CMK (cell line): ENCODE measurements at regions not wholly inside any gene's neighbourhood (a gene's known extent, or its start where the extent isn't known, plus 50 kb on each side); places are given as distances from the start of the nearest gene placed in this dataset.
"Not testable (repeated sequence)": the region's sequence is repeated elsewhere in the genome, so short reads cannot be mapped to it uniquely, and the experiment has no call there.

Experiments used
- DNase-seq: peaks from one replicate; pipeline ENCODE4 v3.0.0-alpha.2; 2010; ENCODE audit warnings: low read depth

- no peak for DNase-seq
These were observed 404.9 kb downstream of the CPS1 start for GRCh38 chr2:210961249-210961648.

GRCh38 chr2:210963386-210963785, 407.0 kb downstream of the CPS1 start:
- DNase-seq: no peak

- no peak for DNase-seq
These were observed 407.9 kb downstream of the CPS1 start for GRCh38 chr2:210964141-210964764.

GRCh38 chr2:210965472-210965871, 409.1 kb downstream of the CPS1 start:
- DNase-seq: no peak

- no peak for DNase-seq
These were observed 409.9 kb downstream of the CPS1 start for GRCh38 chr2:210966330-210966729.

GRCh38 chr2:210971431-210971830, 415.0 kb downstream of the CPS1 start:
- DNase-seq: no peak

GRCh38 chr2:210986806-210987205, 430.4 kb downstream of the CPS1 start:
- DNase-seq: not testable (repeated sequence)

GRCh38 chr2:210991107-210991506, 434.7 kb downstream of the CPS1 start:
- no peak for DNase-seq

GRCh38 chr2:210994104-210994503, 437.7 kb downstream of the CPS1 start:
- no peak for DNase-seq

GRCh38 chr2:210997373-210997772, 441.0 kb downstream of the CPS1 start:
- no peak for DNase-seq

GRCh38 chr2:210998334-210998733, 441.9 kb downstream of the CPS1 start:
- DNase-seq: no peak

- no peak for DNase-seq
These were observed 458.0 kb downstream of the CPS1 start for GRCh38 chr2:211014376-211014775.

- no peak for DNase-seq
These were observed 458.5 kb downstream of the CPS1 start for GRCh38 chr2:211014906-211015305.

GRCh38 chr2:211025089-211025488, 468.7 kb downstream of the CPS1 start:
- not testable (repeated sequence) for DNase-seq

GRCh38 chr2:211026109-211026508, 469.7 kb downstream of the CPS1 start:
- no peak for DNase-seq

- no peak for DNase-seq
These were observed 471.6 kb downstream of the CPS1 start for GRCh38 chr2:211027976-211028375.

GRCh38 chr2:211033765-211034164, 477.4 kb downstream of the CPS1 start:
- DNase-seq: no peak

- no peak for DNase-seq
These were observed 479.3 kb downstream of the CPS1 start for GRCh38 chr2:211035548-211036185.

- DNase-seq: no peak
These were observed 488.6 kb downstream of the CPS1 start for GRCh38 chr2:211045025-211045424.

- DNase-seq: no peak
These were observed 493.1 kb downstream of the CPS1 start for GRCh38 chr2:211049321-211050018.

GRCh38 chr2:211055438-211055837, 499.0 kb downstream of the CPS1 start:
- DNase-seq: no peak

GRCh38 chr2:211061612-211062296, 505.4 kb downstream of the CPS1 start:
- DNase-seq: no peak

- no peak for DNase-seq
These were observed 505.9 kb downstream of the CPS1 start for GRCh38 chr2:211062297-211062612.
